Psoas muscle (tissue), 7 donors: ENCODE measurements at regions not wholly inside any gene's neighbourhood (a gene's known extent, or its start where the extent isn't known, plus 50 kb on each side); places are given as distances from the start of the nearest gene placed in this dataset.

ENCODE experiments used
- ATAC-seq, 4 donors: fragments of 200-7000 bp; cut with Tn5 transposase; one replicate each; pipeline ENCODE4 v1.9.1; 2020; ENCODE audit warnings: moderate library complexity in 3 of 4, mild to moderate bottlenecking in 2 of 4
- DNase-seq, 2 donors: peaks; one replicate each; pipeline ENCODE4 v3.0.0-alpha.2; 2020
- H3K27ac ChIP-seq: fragments of 200-600 bp; one replicate; pipeline ENCODE4 v1.8.0; 2022
- H3K27me3 ChIP-seq, 3 donors: fragments of 200-600 bp in 1 of 3; one replicate each; pipeline versions ENCODE4 v1.6.1 to v1.8.0; 2013 to 2022; ENCODE audit warnings: low read length in 2 of 3, mild to moderate bottlenecking in 2 of 3, moderate library complexity in 1 of 3; ENCODE audit not compliant: insufficient read depth in 3 of 3
- H3K36me3 ChIP-seq, 2 donors: fragments of 200-600 bp in 1 of 2; one replicate each; pipeline versions ENCODE4 v1.6.1 to v1.8.0; 2013 to 2022; ENCODE audit warnings: low read depth in 1 of 2, mild to moderate bottlenecking in 1 of 2, moderate library complexity in 1 of 2; ENCODE audit not compliant: insufficient read depth in 1 of 2
- H3K4me1 ChIP-seq: fragments of 200-600 bp; one replicate; pipeline ENCODE4 v1.8.0; 2022
- H3K4me3 ChIP-seq: fragments of 200-600 bp; one replicate; pipeline ENCODE4 v1.8.0; 2022; ENCODE audit warnings: mild to moderate bottlenecking
- H3K9me3 ChIP-seq: fragments of 200-600 bp; one replicate; pipeline ENCODE4 v1.8.0; 2022
- WGBS, 3 donors: extraction: QIAGEN DNeasy Blood & Tissue Kit; methylation state at CpG; one replicate each; pipeline versions ENCODE4 v1.1.6 to v1.1.7; 2013; 5-methylcytosine and 5-hydroxymethylcytosine counted together
- intact Hi-C, 2 donors: fragments of 100-400 bp; cut with DNase I; formaldehyde crosslinking; loops; one replicate each; pipeline versions ENCODE4 v1.11.0 to v1.14.2; 2022
- TF ChIP-seq, protein P1 (sequence below): fragments of 200-600 bp; IDR thresholded peaks from one replicate; pipeline ENCODE4 v1.8.0; 2022; ENCODE audit warnings: antibody characterized with exemption
- donor health status: healthy with polysubstance abuse.
- donor health status: DM: no; HTN: no; CAD: no; lungs with moderate emphysema.
- donor health status: Bipolar disorder and iron deficiency.
- donor health status: healthy.
- donor health status: DM: yes; HTN: yes; CAD: no.
- donor health status: DM: no; HTN: no; CAD: no.
- donor health status: DM: yes; HTN: yes; CAD: no.

DNA sequence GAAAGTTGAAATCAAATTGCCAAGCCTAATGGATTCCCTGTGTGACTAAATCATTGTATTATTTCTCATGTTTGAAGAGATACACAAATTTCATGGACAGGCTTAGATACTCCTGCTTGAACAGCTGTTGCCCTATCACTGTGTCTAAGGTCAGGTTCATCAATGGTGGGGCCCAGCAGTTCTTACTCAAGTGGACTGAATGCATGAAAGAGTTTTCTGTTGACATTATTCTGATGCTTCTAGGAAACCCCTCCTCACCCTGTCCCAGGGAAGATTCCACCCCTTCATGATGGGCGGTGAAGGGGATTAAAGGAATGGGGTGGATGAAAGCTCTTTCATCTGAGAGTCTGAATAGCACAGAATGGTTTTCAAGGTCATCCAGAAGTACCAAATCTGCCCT, 148.8 kb downstream of the INO80D start:
- intact Hi-C loops = no loop called here
- Histone ChIP-seq H3K27ac (no peak overlapping the region), H3K27me3 (peaks cover 0 to 2% (median 0%) of the 10 kb centered on the region in 3 donors), H3K36me3 (no peaks in the 10 kb centered on the region), H3K9me3 (no peaks in the 10 kb centered on the region), H3K4me3 (no peak overlapping the region), H3K4me1 (no peaks in the 10 kb centered on the region)
- whole genome bisulfite sequencing, 3 donors = 75 to 88% (median 83%) methylated on average over 1 of the region's 1 CpG
- no peak for DNase-seq
- ATAC-seq = no peak
- TF ChIP-seq, protein P1, sequence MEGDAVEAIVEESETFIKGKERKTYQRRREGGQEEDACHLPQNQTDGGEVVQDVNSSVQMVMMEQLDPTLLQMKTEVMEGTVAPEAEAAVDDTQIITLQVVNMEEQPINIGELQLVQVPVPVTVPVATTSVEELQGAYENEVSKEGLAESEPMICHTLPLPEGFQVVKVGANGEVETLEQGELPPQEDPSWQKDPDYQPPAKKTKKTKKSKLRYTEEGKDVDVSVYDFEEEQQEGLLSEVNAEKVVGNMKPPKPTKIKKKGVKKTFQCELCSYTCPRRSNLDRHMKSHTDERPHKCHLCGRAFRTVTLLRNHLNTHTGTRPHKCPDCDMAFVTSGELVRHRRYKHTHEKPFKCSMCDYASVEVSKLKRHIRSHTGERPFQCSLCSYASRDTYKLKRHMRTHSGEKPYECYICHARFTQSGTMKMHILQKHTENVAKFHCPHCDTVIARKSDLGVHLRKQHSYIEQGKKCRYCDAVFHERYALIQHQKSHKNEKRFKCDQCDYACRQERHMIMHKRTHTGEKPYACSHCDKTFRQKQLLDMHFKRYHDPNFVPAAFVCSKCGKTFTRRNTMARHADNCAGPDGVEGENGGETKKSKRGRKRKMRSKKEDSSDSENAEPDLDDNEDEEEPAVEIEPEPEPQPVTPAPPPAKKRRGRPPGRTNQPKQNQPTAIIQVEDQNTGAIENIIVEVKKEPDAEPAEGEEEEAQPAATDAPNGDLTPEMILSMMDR = no peak

DNA sequence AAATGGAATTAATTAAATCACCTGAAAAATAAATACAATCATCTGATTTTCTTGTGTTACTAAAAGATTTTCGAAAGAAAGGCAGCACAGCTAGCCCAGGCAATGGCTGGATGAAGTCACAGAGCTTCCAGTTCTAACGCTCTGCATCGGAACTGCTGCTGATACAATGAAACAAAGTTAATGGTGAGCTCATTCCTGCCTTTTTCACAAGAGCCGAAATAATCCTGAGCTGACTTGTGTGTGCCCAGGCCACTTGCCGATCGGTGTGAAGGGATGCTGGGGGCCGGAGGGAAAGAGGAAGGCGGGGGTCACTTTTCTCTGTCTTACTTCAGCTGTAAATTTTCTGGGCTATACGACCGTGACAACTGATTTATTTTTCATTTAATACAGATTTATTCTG, 149.5 kb downstream of the INO80D start:
- Histone ChIP-seq H3K27ac (no peak overlapping the region), H3K9me3 (no peaks in the 10 kb centered on the region), H3K27me3 (peaks cover 0 to 2% (median 0%) of the 10 kb centered on the region in 3 donors), H3K36me3 (no peaks in the 10 kb centered on the region), H3K4me3 (no peak overlapping the region), H3K4me1 (no peaks in the 10 kb centered on the region)
- 33 to 51% (median 42%) methylated on average over 10 of the region's 10 CpGs for WGBS, 3 donors
- TF ChIP-seq, protein P1 = no peak
- intact Hi-C loops = no loop called here
- DNase-seq (no peak), ATAC-seq (no peak)

DNA sequence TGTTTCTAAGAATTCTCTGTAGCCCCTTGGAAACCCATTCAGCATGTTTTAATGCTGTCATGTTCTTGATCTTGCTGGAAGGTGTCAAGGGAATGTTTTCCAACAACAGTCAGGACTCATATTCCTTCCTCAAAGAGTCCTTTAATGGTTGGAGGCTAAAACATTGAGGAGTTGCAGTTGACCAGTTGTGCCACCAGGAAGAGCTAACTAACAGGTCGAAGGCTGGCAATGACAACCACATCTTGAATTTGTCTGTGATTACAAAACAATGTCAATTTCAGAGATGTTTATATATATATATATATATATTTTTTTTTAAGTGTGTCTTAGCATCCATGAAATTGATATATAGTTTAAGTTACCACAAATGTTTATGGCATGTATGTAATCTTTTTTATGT, 151.5 kb downstream of the INO80D start:
- no peak for DNase-seq
- H3K9me3 ChIP-seq = no peaks in the 10 kb centered on the region
- ATAC-seq = no peak
- H3K27ac ChIP-seq = no peak overlapping the region
- TF ChIP-seq, protein P1 = no peak
- WGBS, 3 donors = 86 to 87% (median 87%) methylated on average over 1 of the region's 1 CpG
- H3K27me3 ChIP-seq = peaks cover 0 to 2% (median 0%) of the 10 kb centered on the region in 3 donors
- no peaks in the 10 kb centered on the region for H3K36me3 ChIP-seq
- H3K4me1 ChIP-seq = no peaks in the 10 kb centered on the region
- intact Hi-C loops = no loop called here
- no peak overlapping the region for H3K4me3 ChIP-seq

DNA sequence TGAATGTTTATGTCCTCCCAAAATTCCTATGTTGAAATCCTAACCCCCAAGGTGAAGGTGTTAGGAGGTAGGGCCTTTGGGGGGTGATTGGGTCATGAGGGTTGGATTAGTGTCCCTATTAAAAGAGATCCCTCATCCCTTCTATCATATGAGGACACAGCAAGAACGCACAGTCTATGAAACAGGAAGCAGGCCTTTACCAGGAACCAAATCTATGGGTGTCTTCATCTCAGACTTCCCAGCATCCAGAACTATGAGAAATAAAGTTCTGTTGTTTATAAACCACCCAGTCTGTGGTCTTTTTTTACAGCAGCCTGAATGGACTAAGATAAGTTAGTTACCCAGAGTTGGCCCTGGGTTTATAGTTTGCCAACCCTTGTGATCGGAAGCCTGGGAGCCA, 153.1 kb downstream of the INO80D start:
- WGBS, 3 donors = 66 to 95% (median 72%) methylated on average over 2 of the region's 2 CpGs
- H3K27me3 ChIP-seq = no peaks in the 10 kb centered on the region
- H3K4me1 ChIP-seq = no peaks in the 10 kb centered on the region
- ATAC-seq = no peak
- intact Hi-C loops = no loop called here
- TF ChIP-seq, protein P1 = no peak
- H3K9me3 ChIP-seq = no peaks in the 10 kb centered on the region
- H3K27ac ChIP-seq = no peak overlapping the region
- no peak for DNase-seq
- H3K36me3 ChIP-seq = no peaks in the 10 kb centered on the region
- no peak overlapping the region for H3K4me3 ChIP-seq

DNA sequence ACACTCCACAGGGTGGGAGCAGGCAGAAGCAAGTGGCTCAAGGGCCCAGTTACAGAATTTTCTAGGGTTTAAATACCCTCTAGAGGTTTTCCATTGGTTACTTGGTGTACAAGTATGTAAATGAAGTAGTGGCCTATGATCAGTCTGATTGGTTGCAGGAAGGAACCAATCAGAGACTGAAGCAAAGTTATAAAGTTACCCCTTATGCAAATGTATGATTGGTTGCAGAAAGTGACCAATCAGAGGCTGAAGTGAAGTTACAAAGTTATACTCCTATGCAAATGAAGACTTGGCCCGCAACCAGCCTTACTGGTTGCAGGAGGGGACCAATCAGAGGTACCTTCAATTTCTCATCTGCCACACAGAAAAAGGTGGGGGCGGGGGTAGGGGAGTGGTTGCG, 154.6 kb downstream of the INO80D start:
- no peaks in the 10 kb centered on the region for H3K4me1 ChIP-seq
- TF ChIP-seq, protein P1 = no peak
- no peaks in the 10 kb centered on the region for H3K9me3 ChIP-seq
- intact Hi-C loops = no loop called here
- H3K4me3 ChIP-seq = no peak overlapping the region
- no peak overlapping the region for H3K27ac ChIP-seq
- DNase-seq (no peak), ATAC-seq (no peak)
- WGBS, 3 donors = 96 to 98% (median 96%) methylated on average over 3 of the region's 3 CpGs
- peaks cover 0 to 11% (median 0%) of the 10 kb centered on the region in 3 donors for H3K27me3 ChIP-seq
- H3K36me3 ChIP-seq = no peaks in the 10 kb centered on the region
